ENCODE measurements at regions not wholly inside any gene's neighbourhood (a gene's known extent, or its start where the extent isn't known, plus 50 kb on each side); places are given as distances from the start of the nearest gene placed in this dataset.

- DNase-seq: no peak
Observed at GRCh38 chr3:29201604-29202003, 79.3 kb upstream of the RBMS3 start.

- DNase-seq: no peak
Observed at GRCh38 chr3:29202378-29202777, 78.5 kb upstream of the RBMS3 start.

- DNase-seq: no peak
Observed at GRCh38 chr3:29203851-29204250, 77.0 kb upstream of the RBMS3 start.

GRCh38 chr3:29207427-29207826, 73.4 kb upstream of the RBMS3 start:
- no peak for DNase-seq

- no peak for DNase-seq
Observed at GRCh38 chr3:29212789-29213433, 68.0 kb upstream of the RBMS3 start.

- DNase-seq: no peak
Observed at GRCh38 chr3:29214009-29214658, 66.7 kb upstream of the RBMS3 start.

GRCh38 chr3:29215948-29216347, 64.9 kb upstream of the RBMS3 start:
- no peak for DNase-seq

- no peak for DNase-seq
Observed at GRCh38 chr3:29226706-29227105, 54.2 kb upstream of the RBMS3 start.

GRCh38 chr3:29227307-29227706, 53.6 kb upstream of the RBMS3 start:
- no peak for DNase-seq
